Suprapubic skin (tissue), 4 donors: ENCODE measurements at regions not wholly inside any gene's neighbourhood (a gene's known extent, or its start where the extent isn't known, plus 50 kb on each side); places are given as distances from the start of the nearest gene placed in this dataset.

ENCODE experiments used
- DNase-seq, 2 donors: peaks; one replicate each; pipeline ENCODE4 v3.0.0-alpha.2; 2019; ENCODE audit warnings: low spot score in 2 of 2
- H3K27ac ChIP-seq: fragments of 200-600 bp; sonication (generic); one replicate; pipeline ENCODE4 v1.5.1; 2019
- H3K27me3 ChIP-seq: fragments of 200-600 bp; sonication (generic); one replicate; pipeline ENCODE4 v1.5.1; 2019
- H3K36me3 ChIP-seq: fragments of 200-600 bp; sonication (generic); one replicate; pipeline ENCODE4 v1.5.1; 2019
- H3K4me1 ChIP-seq: fragments of 200-600 bp; sonication (generic); one replicate; pipeline ENCODE4 v1.5.1; 2019
- H3K4me3 ChIP-seq: fragments of 200-600 bp; sonication (generic); one replicate; pipeline ENCODE4 v1.5.1; 2019; ENCODE audit warnings: mild to moderate bottlenecking
- H3K9me3 ChIP-seq: fragments of 200-600 bp; sonication (generic); one replicate; pipeline ENCODE4 v1.5.1; 2019
- CTCF ChIP-seq, 2 donors: fragments of 200-600 bp in 1 of 2; fragments of 450-650 bp in 1 of 2; sonication (generic) in 1 of 2; IDR thresholded peaks; one replicate each; pipeline ENCODE4 v1.5.1; 2016 to 2019; ENCODE audit warnings: antibody characterized with exemption in 2 of 2, mild to moderate bottlenecking in 1 of 2, moderate library complexity in 1 of 2
- EP300 ChIP-seq: sonication (generic); formaldehyde crosslinking; IDR thresholded peaks from one replicate; pipeline ENCODE4 v1.6.1; 2017; ENCODE audit warnings: antibody characterized with exemption
- POLR2A ChIP-seq, 2 donors: fragments of 450-650 bp; IDR thresholded peaks; one replicate each; pipeline ENCODE4 v1.6.1; 2017; ENCODE audit warnings: antibody characterized with exemption in 2 of 2, mild to moderate bottlenecking in 2 of 2, moderate library complexity in 2 of 2
- POLR2AphosphoS5 ChIP-seq, 3 donors: sonication (generic); formaldehyde crosslinking; IDR thresholded peaks; one replicate each; pipeline ENCODE4 v1.6.1; 2017; ENCODE audit warnings: antibody characterized with exemption in 3 of 3
- WGBS: methylation state at CpG from one replicate; pipeline ENCODE4 v1.1.5; 2018; 5-methylcytosine and 5-hydroxymethylcytosine counted together

DNA sequence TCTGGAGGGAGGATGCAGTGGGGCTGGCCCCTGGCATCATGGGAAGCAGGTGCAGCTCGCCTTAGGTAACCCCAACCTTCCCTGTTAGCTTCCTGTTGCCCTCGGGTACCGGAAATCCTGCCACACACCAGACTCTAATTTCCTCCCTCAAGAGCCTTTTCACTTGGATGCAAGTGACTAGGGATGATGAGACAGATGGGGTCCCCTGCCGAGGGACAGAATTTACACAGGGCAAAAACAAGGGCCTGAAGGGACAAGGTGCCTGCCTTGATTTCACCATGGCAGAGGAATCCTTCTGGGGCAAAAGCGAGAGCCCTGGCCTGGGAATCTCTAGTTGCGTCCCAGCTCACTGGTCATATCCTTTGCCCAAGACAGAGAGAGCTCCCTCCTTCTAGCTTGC, 263.1 kb downstream of the LOXHD1 start:
- H3K4me1 ChIP-seq, result peaks cover 1% of the 10 kb centered on the region
- no peaks in the 10 kb centered on the region for H3K27me3 ChIP-seq
- no peak overlapping the region for H3K4me3 ChIP-seq
- no peaks in the 10 kb centered on the region for H3K9me3 ChIP-seq
- TF ChIP-seq CTCF (IDR thresholded peaks at IDR 0.05) (no peak), EP300 (no peak), POLR2AphosphoS5 (IDR thresholded peaks at IDR 0.05) (no peak), POLR2A (IDR thresholded peaks at IDR 0.05) (no peak)
- WGBS, result 83% methylated on average over 6 of the region's 6 CpGs
- no peaks in the 10 kb centered on the region for H3K36me3 ChIP-seq
- no peak overlapping the region for H3K27ac ChIP-seq
- no peak for DNase-seq

GRCh38 chr18:46395795-46396194, 261.2 kb downstream of the LOXHD1 start:
- WGBS, result no CpG with 5 or more reads among the region's 4 CpGs

DNA sequence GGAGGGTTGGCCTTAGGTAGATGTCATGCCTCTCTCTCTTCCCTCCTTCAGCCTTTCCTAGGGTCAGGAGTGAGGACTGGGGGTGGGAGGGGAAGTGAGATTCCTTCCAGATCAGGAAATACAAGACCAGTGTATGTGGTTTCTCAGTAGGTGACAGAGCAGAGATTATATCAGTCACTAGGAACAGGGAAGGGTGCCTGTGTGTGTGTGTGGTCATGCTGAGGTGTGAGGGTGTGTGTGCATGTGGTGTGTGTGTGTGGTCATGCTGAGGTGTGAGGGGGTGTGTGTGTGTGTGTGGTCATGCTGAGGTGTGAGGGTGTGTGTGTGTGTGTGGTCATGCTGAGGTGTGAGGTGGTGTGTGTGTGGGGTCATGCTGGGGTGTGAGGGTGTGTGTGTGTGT, 259.8 kb downstream of the LOXHD1 start:
- H3K4me3 ChIP-seq, result no peak overlapping the region
- no peaks in the 10 kb centered on the region for H3K36me3 ChIP-seq
- H3K27me3 ChIP-seq, result no peaks in the 10 kb centered on the region
- H3K27ac ChIP-seq, result no peak overlapping the region
- no peak for DNase-seq
- no peak for TF ChIP-seq CTCF (IDR thresholded peaks at IDR 0.05)
- no peak for TF ChIP-seq EP300
- TF ChIP-seq POLR2AphosphoS5 (IDR thresholded peaks at IDR 0.05), result no peak
- no peaks in the 10 kb centered on the region for H3K4me1 ChIP-seq
- no peaks in the 10 kb centered on the region for H3K9me3 ChIP-seq

More at GRCh38 chr18:46395795-46396194, 261.2 kb downstream of the LOXHD1 start:
- Histone ChIP-seq H3K4me1 (no peaks in the 10 kb centered on the region), H3K27ac (no peak overlapping the region), H3K36me3 (no peaks in the 10 kb centered on the region), H3K9me3 (no peaks in the 10 kb centered on the region), H3K4me3 (no peak overlapping the region), H3K27me3 (no peaks in the 10 kb centered on the region)
- DNase-seq, result no peak
- no peak for TF ChIP-seq POLR2AphosphoS5 (IDR thresholded peaks at IDR 0.05)
- TF ChIP-seq POLR2A (IDR thresholded peaks at IDR 0.05), result no peak
- TF ChIP-seq CTCF (IDR thresholded peaks at IDR 0.05), result no peak

DNA sequence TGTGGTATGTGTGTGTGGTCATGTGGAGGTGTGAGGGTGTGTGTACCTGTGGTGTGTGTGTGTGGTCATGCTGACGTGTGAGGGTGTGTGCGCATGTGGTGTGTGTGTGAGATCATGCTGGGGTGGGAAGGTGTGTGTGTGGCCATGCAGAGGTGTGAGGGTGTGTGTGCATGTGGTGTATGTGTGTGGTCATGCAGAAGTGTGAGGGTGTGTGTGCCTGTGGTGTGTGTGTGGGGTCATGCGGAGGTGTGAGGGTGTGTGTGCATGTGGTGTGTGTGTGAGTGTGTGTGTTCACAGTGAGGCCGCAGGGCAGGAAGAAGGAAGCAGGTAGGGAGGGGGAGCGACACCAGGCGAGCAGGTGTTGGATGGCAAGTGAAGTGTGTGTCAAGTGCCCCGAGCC, 259.0 kb downstream of the LOXHD1 start:
- no peak for DNase-seq
- no peaks in the 10 kb centered on the region for H3K36me3 ChIP-seq
- TF ChIP-seq POLR2A (IDR thresholded peaks at IDR 0.05) (no peak), EP300 (no peak), CTCF (IDR thresholded peaks at IDR 0.05) (no peak), POLR2AphosphoS5 (IDR thresholded peaks at IDR 0.05) (no peak)
- no peaks in the 10 kb centered on the region for H3K4me1 ChIP-seq
- H3K27me3 ChIP-seq, result no peaks in the 10 kb centered on the region
- H3K9me3 ChIP-seq, result no peaks in the 10 kb centered on the region
- 83% methylated on average over 7 of the region's 7 CpGs for WGBS
- no peak overlapping the region for H3K4me3 ChIP-seq
- H3K27ac ChIP-seq, result no peak overlapping the region

- Histone ChIP-seq H3K36me3 (no peaks in the 10 kb centered on the region), H3K4me3 (no peak overlapping the region), H3K9me3 (no peaks in the 10 kb centered on the region), H3K4me1 (no peaks in the 10 kb centered on the region), H3K27ac (no peak overlapping the region), H3K27me3 (no peaks in the 10 kb centered on the region)
- no peak for DNase-seq
- 84% methylated on average over 7 of the region's 9 CpGs for WGBS
- TF ChIP-seq CTCF (IDR thresholded peaks at IDR 0.05), result no peak
- no peak for TF ChIP-seq POLR2A (IDR thresholded peaks at IDR 0.05)
- no peak for TF ChIP-seq POLR2AphosphoS5 (IDR thresholded peaks at IDR 0.05)
Measured at GRCh38 chr18:46398625-46399024, 258.4 kb downstream of the LOXHD1 start.
